HL-60 (cell line): ENCODE measurements at regions not wholly inside any gene's neighbourhood (a gene's known extent, or its start where the extent isn't known, plus 50 kb on each side); places are given as distances from the start of the nearest gene placed in this dataset.

Source experiments
- POLR2AphosphoS5 ChIP-seq: IDR thresholded peaks from 2 replicates; pipeline ENCODE4 v1.6.1; 2012; ENCODE audit warnings: low read depth
- SPI1 ChIP-seq: IDR thresholded peaks from 2 replicates; pipeline ENCODE4 v1.6.1; 2012; ENCODE audit warnings: low read depth, mild to moderate bottlenecking, borderline replicate concordance
- TF ChIP-seq, protein P1 (sequence below): IDR thresholded peaks from 2 replicates; pipeline ENCODE4 v1.6.1; 2012; ENCODE audit warnings: low read depth; ENCODE audit not compliant: insufficient replicate concordance
- TF ChIP-seq, protein P2 (sequence below): IDR thresholded peaks from one replicate; pipeline ENCODE4 v1.5.1; 2011; ENCODE audit warnings: low read length, control low read depth, inconsistent platforms; ENCODE audit not compliant: insufficient read depth

DNA sequence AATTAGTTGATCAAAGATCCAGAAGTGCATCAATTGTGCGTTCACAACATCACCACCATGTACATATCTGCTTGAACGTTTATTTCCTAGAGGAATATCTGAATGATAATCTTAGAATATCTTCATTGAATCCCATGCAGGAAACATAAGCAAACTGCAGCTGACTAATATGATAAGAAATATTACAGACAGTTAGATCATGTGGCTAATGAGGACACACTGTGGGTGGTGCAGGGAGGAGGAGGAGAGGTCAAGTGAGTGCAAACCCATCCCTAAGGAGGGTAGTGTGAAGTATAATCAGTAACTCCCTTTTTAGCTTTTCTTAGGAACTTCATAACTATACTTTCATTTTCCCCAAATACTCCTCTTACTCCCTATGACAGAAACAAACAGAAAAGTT, 58.3 kb upstream of the HPGD start:
- TF ChIP-seq, protein P1, sequence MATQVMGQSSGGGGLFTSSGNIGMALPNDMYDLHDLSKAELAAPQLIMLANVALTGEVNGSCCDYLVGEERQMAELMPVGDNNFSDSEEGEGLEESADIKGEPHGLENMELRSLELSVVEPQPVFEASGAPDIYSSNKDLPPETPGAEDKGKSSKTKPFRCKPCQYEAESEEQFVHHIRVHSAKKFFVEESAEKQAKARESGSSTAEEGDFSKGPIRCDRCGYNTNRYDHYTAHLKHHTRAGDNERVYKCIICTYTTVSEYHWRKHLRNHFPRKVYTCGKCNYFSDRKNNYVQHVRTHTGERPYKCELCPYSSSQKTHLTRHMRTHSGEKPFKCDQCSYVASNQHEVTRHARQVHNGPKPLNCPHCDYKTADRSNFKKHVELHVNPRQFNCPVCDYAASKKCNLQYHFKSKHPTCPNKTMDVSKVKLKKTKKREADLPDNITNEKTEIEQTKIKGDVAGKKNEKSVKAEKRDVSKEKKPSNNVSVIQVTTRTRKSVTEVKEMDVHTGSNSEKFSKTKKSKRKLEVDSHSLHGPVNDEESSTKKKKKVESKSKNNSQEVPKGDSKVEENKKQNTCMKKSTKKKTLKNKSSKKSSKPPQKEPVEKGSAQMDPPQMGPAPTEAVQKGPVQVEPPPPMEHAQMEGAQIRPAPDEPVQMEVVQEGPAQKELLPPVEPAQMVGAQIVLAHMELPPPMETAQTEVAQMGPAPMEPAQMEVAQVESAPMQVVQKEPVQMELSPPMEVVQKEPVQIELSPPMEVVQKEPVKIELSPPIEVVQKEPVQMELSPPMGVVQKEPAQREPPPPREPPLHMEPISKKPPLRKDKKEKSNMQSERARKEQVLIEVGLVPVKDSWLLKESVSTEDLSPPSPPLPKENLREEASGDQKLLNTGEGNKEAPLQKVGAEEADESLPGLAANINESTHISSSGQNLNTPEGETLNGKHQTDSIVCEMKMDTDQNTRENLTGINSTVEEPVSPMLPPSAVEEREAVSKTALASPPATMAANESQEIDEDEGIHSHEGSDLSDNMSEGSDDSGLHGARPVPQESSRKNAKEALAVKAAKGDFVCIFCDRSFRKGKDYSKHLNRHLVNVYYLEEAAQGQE: no peak
- no peak for TF ChIP-seq POLR2AphosphoS5
- TF ChIP-seq, protein P2, sequence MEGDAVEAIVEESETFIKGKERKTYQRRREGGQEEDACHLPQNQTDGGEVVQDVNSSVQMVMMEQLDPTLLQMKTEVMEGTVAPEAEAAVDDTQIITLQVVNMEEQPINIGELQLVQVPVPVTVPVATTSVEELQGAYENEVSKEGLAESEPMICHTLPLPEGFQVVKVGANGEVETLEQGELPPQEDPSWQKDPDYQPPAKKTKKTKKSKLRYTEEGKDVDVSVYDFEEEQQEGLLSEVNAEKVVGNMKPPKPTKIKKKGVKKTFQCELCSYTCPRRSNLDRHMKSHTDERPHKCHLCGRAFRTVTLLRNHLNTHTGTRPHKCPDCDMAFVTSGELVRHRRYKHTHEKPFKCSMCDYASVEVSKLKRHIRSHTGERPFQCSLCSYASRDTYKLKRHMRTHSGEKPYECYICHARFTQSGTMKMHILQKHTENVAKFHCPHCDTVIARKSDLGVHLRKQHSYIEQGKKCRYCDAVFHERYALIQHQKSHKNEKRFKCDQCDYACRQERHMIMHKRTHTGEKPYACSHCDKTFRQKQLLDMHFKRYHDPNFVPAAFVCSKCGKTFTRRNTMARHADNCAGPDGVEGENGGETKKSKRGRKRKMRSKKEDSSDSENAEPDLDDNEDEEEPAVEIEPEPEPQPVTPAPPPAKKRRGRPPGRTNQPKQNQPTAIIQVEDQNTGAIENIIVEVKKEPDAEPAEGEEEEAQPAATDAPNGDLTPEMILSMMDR: no peak
- no peak for TF ChIP-seq SPI1
